GM19468 (cell line): ENCODE measurements at regions not wholly inside any gene's neighbourhood (a gene's known extent, or its start where the extent isn't known, plus 50 kb on each side); places are given as distances from the start of the nearest gene placed in this dataset.

Source experiments
- ATAC-seq: cut with Tn5 transposase; IDR thresholded peaks from one replicate; pipeline ENCODE4 v1.9.1; 2021; ENCODE audit warnings: mild to moderate bottlenecking, moderate library complexity, moderate number of reproducible peaks; ENCODE audit not compliant: unreplicated experiment; ENCODE audit errors: extremely low read depth

GRCh38 chr16:73725156-73725555, 571.5 kb upstream of the PSMD7 start:
- no peak for ATAC-seq

- no peak for ATAC-seq
Measured at GRCh38 chr16:73724503-73724902, 572.1 kb upstream of the PSMD7 start.

- ATAC-seq, result no peak
Measured at GRCh38 chr16:73717266-73717974, 579.2 kb upstream of the PSMD7 start.

- no peak for ATAC-seq
Measured at GRCh38 chr16:73714976-73715375, 581.6 kb upstream of the PSMD7 start.

GRCh38 chr16:73713778-73714495, 582.7 kb upstream of the PSMD7 start:
- ATAC-seq, result no peak

- ATAC-seq, result no peak
Measured at GRCh38 chr16:73713251-73713650, 583.4 kb upstream of the PSMD7 start.

GRCh38 chr16:73711406-73712080, 585.1 kb upstream of the PSMD7 start:
- ATAC-seq, result no peak

GRCh38 chr16:73710526-73710925, 586.1 kb upstream of the PSMD7 start:
- no peak for ATAC-seq

- no peak for ATAC-seq
Measured at GRCh38 chr16:73707863-73708262, 588.8 kb upstream of the PSMD7 start.

- no peak for ATAC-seq
Measured at GRCh38 chr16:73703891-73704290, 592.7 kb upstream of the PSMD7 start.

GRCh38 chr16:73697336-73697735, 599.3 kb upstream of the PSMD7 start:
- ATAC-seq, result no peak

- no peak for ATAC-seq
Measured at GRCh38 chr16:73692861-73693260, 603.8 kb upstream of the PSMD7 start.

- no peak for ATAC-seq
Measured at GRCh38 chr16:73683804-73684203, 612.8 kb upstream of the PSMD7 start.

GRCh38 chr16:73672135-73672534, 624.2 kb upstream of the ZFHX3 start:
- ATAC-seq, result no peak

GRCh38 chr16:73670836-73671820, 623.2 kb upstream of the ZFHX3 start:
- no peak for ATAC-seq

- no peak for ATAC-seq
Measured at GRCh38 chr16:73669535-73670274, 621.8 kb upstream of the ZFHX3 start.

- ATAC-seq, result no peak
Measured at GRCh38 chr16:73663720-73664119, 615.8 kb upstream of the ZFHX3 start.

GRCh38 chr16:73636196-73636595, 588.3 kb upstream of the ZFHX3 start:
- ATAC-seq, result no peak

- no peak for ATAC-seq
Measured at GRCh38 chr16:73629011-73629410, 581.1 kb upstream of the ZFHX3 start.
